Suppressor macrophage treated with lipopolysaccharide for 4 hours (primary cell): ENCODE measurements at regions not wholly inside any gene's neighbourhood (a gene's known extent, or its start where the extent isn't known, plus 50 kb on each side); places are given as distances from the start of the nearest gene placed in this dataset.
"Not testable (repeated sequence)": the region's sequence is repeated elsewhere in the genome, so short reads cannot be mapped to it uniquely, and the experiment has no call there.

ENCODE experiments used
- DNase-seq: peaks from one replicate; pipeline ENCODE4 v3.0.0-alpha.2; 2020

DNA sequence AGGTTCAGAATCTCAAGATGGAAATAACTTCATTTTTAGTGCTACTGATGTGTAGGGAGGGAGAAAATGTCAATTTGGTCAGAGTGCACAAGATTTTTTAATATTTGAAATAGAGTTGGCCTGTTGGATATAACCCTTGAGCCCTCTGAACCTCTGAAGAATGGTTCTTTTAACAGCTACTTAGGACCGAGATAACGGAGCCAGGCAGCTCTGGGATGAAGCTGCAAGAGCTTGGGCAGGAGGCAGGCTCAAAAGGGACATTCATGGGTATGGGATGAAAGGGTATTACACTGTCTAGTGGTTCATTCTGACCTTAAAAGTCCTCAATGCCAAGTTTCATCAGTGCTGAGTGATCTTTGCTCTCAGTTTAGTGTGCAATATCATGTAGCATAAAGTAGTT is 111.4 kb upstream of the CPHXL start:
- DNase-seq = no peak

DNA sequence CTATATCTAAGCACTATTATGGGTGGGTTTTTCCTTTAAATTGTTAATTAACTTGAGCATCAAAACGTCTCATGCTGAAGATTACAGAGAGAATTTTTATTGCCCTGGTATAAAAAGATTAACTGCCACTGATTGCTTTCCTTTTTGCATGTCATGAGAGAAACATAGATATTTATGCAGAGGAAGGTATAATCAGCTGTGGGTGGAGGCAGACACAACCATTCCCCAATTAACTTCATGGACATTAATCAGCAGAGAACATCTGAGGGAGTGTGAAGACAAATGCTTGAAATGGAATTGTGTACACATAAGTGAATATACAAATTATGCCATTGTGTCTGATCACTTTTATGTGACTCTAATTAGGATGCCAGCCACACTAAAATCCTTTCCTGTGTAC is 115.2 kb upstream of the CPHXL start:
- DNase-seq = no peak

DNA sequence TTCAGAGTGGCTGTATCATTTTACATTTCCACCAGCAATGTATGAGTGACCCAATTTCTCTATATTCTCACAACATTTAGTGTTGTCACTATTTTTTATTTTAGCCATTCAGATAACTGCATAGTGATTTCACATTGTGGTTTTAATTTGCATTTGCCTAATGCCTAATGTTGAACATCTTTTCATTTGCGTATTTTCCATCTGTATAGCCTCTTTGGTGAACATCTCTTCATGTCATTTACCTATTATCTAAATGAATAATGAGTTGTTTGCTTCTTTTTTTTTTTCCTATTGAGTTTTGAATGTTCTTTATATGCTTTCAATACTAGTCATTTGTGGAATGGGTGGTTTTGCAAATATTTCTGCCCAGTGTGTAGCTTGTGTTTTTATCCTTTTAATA is 120.9 kb upstream of the CPHXL start:
- DNase-seq = no peak

DNA sequence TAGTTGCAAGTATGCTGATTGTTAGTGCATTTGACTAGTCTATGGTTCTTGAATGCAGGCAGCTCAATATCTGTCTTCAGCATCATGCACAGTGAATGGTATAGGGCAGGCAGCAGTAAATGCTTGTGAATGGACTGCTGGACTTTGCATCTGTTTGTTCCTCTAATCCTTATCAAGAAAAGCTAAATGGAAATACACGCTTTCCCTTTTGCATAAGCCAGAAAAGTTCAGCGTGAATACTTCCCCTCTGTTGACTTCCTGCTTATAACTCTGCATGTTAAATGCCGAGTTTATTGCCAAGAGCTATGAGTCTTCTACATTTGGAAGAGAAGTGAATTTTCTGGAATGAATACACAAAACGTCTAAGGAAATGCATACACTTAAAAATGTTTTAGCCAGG is 127.9 kb upstream of the CPHXL start:
- no peak for DNase-seq

DNA sequence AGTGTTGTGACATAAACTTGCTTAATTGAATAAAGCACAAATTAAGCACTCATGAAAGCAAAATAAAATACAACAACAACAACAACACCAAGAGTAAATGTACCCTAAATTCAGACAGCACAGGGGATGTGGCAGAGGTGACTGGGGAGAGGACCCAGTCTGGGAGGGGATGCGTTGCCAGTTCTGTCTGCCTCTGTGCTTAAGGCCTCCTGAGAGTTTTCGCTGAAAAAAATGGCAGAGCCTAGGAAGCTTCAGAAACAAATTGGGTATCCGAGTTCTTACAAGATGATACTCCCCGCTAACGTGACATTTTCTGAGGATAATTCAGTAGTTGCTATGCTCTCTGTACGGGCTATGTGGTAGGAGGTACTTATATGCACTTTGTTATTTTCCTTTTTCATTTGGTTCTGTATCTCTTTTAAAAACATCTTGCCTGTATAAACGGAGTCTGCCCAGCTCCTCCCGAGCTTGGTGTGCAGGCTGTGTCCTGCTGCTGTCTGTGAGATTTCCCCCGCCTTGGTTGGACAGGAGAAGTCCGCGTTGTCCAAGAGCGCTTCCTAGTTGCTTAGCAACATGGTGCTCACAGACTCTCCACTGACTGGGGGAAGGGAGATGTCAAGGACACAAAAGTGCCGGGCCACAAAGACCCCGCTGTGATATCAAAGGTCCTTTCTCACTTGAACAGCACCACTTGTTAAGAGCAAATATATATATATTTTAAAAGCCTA is 134.2 kb upstream of the CPHXL start:
- no peak for DNase-seq

DNA sequence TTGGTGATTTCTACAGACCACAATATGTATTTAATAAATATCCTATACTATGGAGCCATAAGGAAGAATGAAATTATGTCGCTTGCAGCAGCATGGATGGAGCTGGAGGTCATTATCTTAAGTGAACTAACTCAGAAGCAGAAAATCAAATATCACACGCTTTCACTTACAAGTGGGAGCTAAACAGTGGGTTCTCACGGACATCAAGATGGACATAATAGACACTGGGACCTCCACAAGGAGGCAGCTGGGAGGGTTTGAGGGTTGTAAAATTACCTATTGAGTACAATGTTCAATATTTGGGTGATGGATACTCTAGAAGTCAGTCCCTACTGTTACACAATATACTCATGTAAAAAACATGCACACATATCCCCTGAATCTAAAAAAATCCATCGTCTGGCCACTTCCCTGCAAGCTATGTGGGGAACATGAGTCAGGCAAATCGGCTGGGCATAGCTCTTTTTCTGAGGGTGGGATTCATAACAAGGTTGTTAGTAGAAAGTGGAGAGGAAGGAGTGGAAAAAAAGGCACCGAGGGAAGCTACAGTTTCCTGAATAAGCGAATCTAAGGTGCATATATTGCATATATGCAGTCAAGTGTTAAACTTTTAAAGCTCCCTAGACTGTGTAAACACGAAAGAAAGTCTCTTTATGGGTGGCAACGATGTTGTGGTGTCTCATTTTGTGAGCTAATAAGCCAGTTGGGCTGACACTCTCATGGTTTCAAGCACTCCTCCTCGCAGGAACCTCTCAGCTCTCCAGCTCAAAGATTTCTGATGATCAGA is 135.2 kb upstream of the CPHXL start:
- no peak for DNase-seq

DNA sequence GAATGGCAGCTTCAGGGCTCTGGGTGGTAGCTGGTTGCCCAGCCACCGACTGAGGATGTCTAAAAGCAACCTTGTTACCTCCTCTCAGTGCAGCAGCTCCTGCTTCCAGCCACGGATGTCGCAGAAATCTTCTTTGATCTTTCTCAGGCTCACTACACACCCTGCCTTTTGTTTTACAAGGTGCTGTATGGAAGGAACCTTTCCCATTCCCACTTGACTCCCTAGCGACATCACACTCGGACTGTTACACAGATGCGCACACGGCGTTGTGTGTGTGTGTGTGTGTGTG is 135.8 kb upstream of the CPHXL start:
- DNase-seq = no peak

DNA sequence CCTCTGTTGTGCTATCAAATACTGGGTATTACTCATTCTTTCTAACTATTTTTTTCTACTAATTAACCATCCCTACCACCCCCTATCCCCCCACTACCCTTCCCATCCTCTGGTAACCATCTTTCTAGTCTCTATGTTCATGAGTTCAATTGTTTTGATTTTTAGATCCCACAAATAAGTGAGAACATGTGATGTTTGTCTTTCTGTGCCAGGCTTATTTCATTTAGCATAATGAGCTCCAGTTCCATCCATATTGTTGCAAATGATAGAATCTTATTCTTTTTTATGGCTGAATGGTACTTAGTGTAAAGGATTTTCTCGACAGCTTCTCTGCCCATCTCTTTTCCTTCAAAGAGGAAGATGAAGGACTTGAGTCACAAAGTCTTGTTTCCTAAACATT is 138.0 kb upstream of the CPHXL start:
- DNase-seq = no peak

DNA sequence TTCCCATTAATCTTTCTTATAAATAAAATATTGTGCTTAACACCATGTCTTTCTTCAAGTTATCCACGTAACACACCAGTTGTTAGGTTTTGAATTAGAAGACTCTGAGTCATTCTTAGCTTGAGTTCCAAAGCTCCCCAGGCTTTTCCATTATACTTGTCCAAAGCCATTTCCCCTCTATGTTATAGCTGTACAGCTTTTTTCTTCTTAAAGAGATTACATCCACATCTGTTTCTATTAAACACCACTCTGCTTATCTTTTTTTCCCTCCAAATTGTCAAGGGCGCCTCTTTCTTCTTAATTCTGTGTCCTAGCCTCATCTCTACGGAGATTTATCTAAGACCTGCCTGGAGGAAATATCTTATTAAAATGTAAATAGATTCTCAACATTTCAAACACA is 139.4 kb upstream of the CPHXL start:
- DNase-seq = no peak

DNA sequence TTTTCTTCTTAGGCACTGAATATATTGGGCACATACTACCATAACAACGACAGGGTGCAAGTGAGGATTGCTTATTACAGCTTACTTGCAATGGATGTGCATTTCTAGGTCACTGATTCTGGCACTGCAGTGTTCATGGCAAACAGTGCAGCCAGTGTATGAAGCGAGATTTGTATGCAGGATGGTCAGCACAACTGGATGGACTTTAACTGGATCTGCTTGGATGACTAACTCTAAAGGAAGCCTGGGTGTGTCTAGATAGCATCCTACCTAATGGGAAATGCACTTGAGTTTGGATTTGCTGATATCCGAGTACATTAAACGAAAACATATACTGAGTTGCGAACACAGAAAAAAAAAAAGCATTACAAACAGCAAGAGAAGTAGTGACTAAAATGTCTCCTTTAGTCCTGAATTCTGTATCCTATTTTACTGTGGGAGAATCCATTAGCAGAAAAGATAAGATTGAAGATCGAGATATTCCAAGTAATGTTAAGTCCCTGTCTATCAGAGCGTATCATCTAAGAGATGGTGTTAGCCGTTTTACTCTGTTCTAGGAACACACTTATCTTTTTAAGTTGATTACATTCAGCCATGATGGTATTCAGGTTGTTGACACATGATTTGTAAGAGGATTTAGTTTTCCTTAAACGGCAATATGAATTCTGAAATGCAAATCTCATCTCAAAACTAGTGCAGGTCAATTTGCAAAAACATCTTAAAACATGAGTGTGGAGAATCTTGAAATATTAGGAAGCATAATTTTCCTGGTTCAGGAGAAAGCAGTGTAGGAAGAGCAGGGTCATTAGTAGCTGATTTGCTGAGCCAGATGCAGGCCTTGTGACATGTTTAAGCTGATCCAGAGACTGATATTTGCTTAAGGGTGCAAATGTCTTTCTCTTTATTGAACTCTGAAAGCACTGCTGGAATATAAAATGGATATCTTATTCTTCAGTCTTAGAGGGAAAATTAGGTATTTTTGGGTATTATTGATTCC is 142.6 kb upstream of the CPHXL start:
- no peak for DNase-seq

DNA sequence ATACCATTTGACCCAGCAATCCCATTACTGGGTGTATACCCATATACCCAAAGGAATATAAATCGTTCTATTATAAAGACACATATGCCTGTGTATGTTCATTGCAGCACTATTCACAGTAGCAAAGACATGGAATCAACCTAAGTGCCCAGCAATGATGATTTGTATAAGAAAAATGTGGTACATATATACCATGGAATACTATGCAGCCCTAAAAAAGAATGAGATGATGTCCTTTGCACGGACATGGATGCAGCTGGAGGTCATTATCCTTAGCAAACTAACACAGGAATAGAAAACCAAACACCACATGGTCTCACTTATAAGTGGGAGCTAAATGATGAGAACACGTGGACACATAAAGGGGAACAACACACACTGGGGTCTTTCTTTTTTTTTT is 155.0 kb upstream of the CPHXL start:
- DNase-seq = not testable (repeated sequence)

DNA sequence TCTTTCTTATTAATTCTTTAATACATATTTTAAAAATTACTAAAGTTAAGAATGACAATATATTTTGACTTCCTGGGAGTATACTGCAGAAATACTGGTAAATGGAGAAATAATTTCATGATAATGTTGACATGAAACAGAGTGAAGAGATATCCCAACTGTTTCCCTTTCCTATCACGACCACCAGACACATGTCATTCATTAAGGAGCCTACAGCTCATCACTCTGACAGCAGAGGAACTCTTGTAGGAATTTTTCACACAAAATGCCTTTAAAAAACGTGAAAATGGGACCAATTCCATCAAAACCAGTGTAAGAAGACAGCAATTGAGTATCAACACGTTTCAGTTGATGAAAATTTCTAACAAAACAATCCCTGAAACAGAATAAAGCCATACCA is 172.9 kb upstream of the CPHXL start:
- no peak for DNase-seq

DNA sequence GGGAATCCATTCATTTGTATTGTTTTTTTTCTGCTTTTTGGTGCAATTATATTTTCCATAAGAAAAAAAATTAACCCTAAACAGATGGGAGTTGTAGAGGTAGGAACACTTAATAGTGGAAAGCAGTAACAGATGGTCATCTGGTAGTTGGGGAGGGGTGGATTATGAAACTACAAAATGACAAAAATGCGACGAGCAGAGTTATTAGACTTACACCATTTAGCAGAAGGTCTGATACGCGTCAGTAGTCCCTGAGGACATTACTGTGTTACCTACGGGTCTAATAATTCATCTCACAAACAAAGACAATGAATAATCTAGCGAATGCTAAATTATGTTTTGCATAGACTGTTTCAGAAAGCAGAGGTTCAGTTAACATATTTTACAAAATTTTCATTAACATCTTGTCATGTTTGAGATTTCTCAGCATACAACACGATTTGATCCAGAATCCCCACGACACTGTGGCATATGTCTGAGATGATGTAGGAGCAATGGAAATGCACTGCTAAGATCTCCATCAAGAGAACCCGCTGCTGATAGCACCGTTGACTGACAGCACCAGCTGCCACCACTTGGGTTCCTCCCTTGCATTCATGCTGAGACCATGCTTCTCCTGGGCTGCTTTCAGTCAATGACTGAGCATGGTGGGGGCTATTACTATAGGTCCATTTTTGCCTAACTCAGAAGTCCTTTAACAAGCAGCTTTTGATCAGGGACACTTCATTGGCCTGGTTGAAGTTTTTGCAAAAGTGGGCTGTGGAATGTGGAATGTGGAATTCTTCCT is 182.2 kb upstream of the CPHXL start:
- DNase-seq = no peak

DNA sequence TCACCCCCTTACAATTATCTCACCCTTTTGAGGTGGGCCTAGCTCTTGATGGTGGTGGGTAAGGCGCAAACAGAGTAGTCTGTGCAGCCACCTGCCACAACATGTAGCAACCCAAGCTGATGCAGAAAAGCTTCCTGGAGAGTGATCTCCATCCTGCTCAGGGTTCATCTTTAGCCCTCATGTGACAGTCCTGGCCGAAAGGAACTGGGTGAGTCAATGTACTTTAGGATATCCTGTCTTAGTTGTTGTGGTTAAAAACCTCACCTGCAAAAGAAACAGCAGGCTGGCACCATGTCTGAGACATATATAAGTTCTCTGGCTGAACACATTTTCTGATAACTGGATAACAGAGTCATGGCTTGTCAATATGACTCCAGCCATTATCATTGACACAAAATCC is 183.5 kb upstream of the CPHXL start:
- no peak for DNase-seq

DNA sequence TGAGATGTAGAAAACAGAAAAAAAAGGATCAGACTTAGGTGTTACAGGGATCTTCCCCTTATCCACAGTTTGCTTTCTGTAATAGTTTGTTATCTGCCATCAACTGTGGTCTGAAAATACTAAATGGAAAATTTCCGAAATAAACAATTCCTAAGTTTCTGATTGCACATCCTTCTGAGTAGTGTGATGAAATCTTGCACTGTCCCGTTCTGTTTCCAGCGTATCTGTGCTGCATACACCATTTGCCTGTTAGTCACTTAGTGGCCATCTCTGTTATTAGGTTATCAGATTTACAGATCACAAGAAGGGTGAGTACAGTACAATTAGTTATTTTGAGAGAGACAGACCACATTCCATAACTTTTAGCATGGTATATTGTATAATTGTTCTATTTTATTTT is 185.6 kb upstream of the CPHXL start:
- DNase-seq = no peak

DNA sequence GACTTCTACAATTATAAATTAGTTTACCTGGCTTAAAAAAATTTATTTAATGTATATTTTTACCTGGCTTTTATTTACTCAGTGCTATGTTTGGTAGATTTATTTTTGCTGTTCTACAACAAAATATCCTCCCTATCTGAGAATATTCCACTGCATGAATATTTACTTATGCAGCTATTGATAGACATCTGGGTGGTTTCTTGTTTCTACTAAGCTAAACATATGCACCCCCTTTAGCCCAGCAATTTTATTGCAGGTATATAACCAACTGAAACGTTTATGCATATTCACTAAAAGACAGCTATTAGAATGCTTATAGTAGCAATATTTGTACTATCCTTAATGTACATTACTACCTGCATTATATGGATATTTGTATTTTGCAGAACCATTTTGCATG is 187.7 kb upstream of the CPHXL start:
- DNase-seq = no peak

DNA sequence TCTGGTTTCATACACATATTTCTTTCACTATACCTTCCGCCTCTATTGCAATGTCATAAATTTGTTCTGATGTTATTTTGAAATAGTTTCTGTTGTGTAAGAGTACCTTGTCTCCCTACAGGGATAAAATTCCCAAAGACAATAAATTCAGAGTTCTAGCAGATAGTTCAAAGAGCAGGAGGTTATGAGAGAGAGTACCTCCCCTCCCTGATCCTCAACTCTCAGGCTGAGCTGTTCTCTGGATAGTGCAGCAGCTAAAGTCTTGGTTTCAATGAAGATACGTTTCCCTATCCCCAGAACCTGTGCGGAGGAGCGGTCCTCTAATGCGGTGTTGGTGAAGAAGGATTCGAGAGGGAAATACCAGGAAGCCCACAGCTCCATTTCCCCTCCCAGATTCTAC is 190.2 kb upstream of the CPHXL start:
- DNase-seq = no peak

DNA sequence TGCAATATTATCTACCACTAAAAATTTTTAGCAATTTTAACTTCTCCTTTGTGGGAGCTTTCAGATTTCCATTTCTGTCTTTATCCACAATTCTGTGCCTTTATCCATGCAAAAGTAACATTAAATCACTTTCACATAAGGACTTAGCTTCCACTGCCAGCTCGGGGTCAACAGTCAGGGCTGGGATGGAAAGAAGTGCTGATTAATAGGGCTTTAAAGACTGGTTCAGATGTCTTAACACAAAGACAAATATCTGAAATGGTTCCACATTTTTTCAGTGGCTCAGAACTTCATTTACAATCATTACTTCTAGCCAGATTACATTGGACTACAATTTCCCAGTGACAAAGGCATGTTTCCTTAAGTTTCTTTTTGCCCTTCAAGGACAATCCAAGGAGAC is 191.8 kb upstream of the CPHXL start:
- no peak for DNase-seq

DNA sequence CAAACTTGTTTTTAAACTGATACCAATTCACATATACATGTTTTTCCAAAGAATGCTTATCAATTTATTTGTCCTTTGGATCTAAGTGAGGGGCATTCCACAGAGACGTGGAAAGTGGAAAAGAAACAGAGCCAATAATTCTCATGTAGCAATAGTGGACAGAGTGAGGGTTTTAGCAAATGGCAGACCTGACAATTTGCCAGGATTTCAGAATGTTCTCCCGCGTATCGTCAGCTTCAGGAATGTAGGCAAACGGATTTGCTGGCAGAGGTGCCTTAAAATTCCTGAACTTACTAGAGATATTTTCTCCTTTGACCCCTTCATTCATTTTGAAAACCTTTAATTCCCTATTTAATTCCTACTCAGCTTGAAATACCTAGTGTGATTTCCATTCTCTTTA is 193.4 kb upstream of the CPHXL start:
- no peak for DNase-seq

DNA sequence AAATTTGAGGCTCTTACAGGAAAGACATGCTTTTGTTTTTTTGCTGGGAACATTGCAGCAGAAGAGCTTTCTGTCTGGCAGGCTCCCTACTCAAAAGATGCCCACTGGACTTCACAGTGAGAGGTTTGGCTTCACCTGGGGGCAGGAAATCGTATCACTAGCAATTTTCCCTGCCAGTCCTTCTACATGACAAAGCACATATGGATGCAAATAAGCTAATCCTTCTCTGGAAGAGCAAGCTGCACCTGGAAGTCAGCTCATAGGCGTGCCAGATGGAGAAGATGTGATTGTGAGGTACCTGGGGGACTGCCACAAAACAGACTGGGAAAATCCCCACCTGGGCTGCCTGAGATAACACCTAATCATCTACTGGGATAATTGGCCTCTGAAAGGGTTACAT is 195.0 kb upstream of the CPHXL start:
- no peak for DNase-seq

DNA sequence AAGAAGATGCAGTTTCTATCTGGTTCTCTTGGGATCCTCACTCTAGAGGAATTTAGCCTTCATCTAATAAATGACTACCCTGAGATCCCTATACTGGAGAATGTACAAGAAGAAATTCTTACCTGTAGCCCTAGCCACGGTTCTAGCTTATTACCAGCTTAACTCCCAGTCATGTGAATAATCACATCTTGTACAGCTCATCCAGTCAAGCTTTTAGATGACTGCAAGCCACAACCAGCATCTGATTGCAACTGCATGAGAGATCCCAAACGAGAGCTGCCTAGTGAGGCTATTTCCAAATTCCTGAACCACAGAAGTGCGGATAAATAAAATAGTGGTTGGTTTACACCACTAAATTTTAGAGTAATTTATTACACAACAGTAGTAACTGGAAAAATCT is 196.0 kb upstream of the CPHXL start:
- DNase-seq = no peak

DNA sequence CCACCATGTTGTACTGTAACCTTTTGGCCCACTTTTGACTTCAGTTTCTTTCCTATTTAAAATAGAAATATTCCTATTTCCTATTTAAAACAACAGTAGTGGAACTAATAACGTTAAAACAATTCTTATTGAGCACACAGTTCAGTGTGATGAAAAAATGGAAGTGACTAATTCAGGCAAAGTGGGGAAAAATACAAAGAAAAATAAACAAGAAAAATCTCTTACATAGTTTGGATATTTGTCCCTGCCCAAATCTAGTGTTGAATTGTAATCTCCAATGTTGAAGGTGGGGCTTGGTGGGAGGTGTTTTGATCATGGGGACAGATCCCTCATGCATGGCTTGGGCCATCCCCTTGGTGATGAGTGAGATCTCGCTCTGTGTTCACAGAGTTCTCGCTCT is 198.1 kb upstream of the CPHXL start:
- no peak for DNase-seq

DNA sequence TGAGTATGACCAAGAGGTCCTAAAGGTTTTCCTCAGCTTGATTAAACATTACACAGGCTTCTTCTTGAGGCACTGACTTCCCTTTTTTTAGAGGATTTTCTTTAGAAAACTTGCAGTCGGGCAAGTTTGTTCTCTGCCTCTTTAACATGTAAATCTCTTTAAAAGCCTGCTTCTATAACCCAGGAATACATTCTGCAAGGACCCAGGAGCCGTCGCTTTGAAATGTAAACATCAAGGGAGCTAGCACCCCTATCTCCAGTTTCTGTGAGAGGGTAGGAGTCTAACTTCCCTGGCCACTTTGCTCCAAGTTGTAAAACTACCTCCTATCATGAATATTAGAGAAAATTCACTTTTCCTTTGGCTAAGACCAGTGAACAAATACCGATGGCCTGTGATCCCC is 201.5 kb upstream of the CPHXL start:
- DNase-seq = no peak
